Pancreas (tissue), 10 donors: ENCODE measurements at regions not wholly inside any gene's neighbourhood (a gene's known extent, or its start where the extent isn't known, plus 50 kb on each side); places are given as distances from the start of the nearest gene placed in this dataset.

ENCODE experiments used
- ATAC-seq, 4 donors: fragments of 200-7000 bp; cut with Tn5 transposase; one replicate each; pipeline versions ENCODE4 v1.8.0 to v1.9.1; 2020; ENCODE audit warnings: mild to moderate bottlenecking in 4 of 4, moderate library complexity in 4 of 4
- DNase-seq, 6 donors: peaks; one replicate each; pipeline ENCODE4 v3.0.0-alpha.2; 2020
- FAIRE-seq: peaks from 2 replicates; lab custom pipeline; 2012; peaks lifted over from hg19 to GRCh38; lab: Jason Lieb, UNC
- H3K27ac ChIP-seq, 4 donors: fragments of 200-600 bp; sonication (generic); 1 replicate in 3 of 4; 2 replicates in 1 of 4; pipeline versions ENCODE4 v1.5.0 to v1.8.0; 2020
- H3K27me3 ChIP-seq, 4 donors: fragments of 200-600 bp; one replicate each; pipeline ENCODE4 v1.8.0; 2021
- H3K36me3 ChIP-seq, 3 donors: fragments of 200-600 bp; sonication (generic) in 1 of 3; one replicate each; pipeline versions ENCODE4 v1.5.0 to v1.8.0; 2020 to 2021
- H3K4me1 ChIP-seq, 3 donors: fragments of 200-600 bp; one replicate each; pipeline ENCODE4 v1.8.0; 2021
- H3K4me3 ChIP-seq, 4 donors: fragments of 200-600 bp; sonication (generic) in 2 of 4; one replicate each; pipeline versions ENCODE4 v1.5.0 to v1.8.0; 2020 to 2021
- H3K9me3 ChIP-seq, 4 donors: fragments of 200-600 bp; one replicate each; pipeline ENCODE4 v1.8.0; 2021
- WGBS, 2 donors: extraction: QIAGEN DNeasy Blood & Tissue Kit; methylation state at CpG; one replicate each; pipeline ENCODE4 v1.1.7; 2013; 5-methylcytosine and 5-hydroxymethylcytosine counted together
- intact Hi-C, 3 donors: fragments of 100-400 bp; cut with DNase I; formaldehyde crosslinking; loops; one replicate each; pipeline versions ENCODE4 v1.11.1 to v1.14.2; 2022
- TF ChIP-seq, protein P1 (sequence below), 4 donors: fragments of 200-600 bp; sonication (generic) in 3 of 4; IDR thresholded peaks; one replicate each; pipeline versions ENCODE4 v1.5.0 to v1.8.0; 2021; ENCODE audit warnings: antibody characterized with exemption in 4 of 4
- donor health status: healthy with polysubstance abuse.
- donor health status: DM: no; HTN: no; CAD: no; lungs with moderate emphysema.
- donor health status: DM: no; HTN: no; CAD: no.
- donor health status: control.
- donor health status: control.
- donor health status: Bipolar disorder and iron deficiency.
- donor health status: DM: yes; HTN: yes; CAD: no.
- donor health status: DM: no; HTN: no; CAD: no.
- donor health status: DM: no; HTN: no; CAD: no.
- donor health status: DM: yes; HTN: yes; CAD: no.

DNA sequence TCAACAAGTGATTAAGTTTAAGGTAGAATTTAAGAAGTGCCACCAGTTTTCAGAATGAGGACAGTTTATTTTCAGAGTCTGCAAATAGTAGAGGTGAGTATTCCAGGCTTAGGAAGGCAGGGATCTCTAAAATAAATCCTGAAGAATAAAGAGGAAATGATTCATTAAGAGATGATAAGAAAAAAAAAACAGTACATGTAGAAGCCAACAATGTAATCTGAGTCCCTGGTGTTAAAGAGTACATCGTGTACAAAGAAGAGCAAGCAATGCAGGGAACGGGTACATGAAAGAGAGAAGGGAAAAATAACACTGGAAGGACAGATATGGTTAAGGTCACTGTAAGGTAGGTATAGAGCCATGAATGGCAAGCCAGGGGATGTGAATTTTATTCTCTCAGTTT lies 95.2 kb upstream of the FOXG1 start:
- FAIRE-seq (no peak), ATAC-seq (no peak), DNase-seq (no peak)
- Histone ChIP-seq H3K9me3 (no peaks in the 10 kb centered on the region), H3K27ac (no peak overlapping the region), H3K27me3 (no peaks in the 10 kb centered on the region), H3K4me1 (no peaks in the 10 kb centered on the region), H3K36me3 (no peaks in the 10 kb centered on the region), H3K4me3 (no peak overlapping the region)
- TF ChIP-seq, protein P1, sequence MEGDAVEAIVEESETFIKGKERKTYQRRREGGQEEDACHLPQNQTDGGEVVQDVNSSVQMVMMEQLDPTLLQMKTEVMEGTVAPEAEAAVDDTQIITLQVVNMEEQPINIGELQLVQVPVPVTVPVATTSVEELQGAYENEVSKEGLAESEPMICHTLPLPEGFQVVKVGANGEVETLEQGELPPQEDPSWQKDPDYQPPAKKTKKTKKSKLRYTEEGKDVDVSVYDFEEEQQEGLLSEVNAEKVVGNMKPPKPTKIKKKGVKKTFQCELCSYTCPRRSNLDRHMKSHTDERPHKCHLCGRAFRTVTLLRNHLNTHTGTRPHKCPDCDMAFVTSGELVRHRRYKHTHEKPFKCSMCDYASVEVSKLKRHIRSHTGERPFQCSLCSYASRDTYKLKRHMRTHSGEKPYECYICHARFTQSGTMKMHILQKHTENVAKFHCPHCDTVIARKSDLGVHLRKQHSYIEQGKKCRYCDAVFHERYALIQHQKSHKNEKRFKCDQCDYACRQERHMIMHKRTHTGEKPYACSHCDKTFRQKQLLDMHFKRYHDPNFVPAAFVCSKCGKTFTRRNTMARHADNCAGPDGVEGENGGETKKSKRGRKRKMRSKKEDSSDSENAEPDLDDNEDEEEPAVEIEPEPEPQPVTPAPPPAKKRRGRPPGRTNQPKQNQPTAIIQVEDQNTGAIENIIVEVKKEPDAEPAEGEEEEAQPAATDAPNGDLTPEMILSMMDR (IDR thresholded peaks at IDR 0.05), result no peak
- WGBS, 2 donors, result 13 to 23% methylated on average over 2 of the region's 2 CpGs
- intact Hi-C loops, result no loop called here

DNA sequence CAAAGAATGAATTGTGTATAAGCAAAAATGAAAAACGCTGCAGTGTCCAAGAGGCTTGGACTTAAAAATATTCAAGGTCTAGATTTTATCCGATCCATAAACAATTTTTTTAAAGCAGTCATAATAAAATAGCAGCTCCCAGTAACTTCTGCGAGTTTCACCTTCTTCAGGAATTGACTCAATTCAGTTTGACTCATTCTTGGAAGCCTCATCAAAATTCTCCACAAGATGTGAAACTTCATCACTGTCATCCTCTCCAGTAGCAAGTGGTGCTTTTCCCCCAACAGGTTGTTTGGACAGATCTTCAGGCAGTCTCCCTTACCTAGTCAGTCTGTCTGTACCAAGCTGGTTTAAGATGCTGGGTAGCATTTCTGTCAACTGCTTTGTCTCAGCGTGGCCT lies 93.5 kb upstream of the FOXG1 start:
- DNase-seq (no peak), FAIRE-seq (no peak), ATAC-seq (no peak)
- Histone ChIP-seq H3K4me3 (no peak overlapping the region), H3K9me3 (no peaks in the 10 kb centered on the region), H3K27me3 (no peaks in the 10 kb centered on the region), H3K27ac (no peak overlapping the region), H3K36me3 (no peaks in the 10 kb centered on the region), H3K4me1 (no peaks in the 10 kb centered on the region)
- TF ChIP-seq, protein P1 (IDR thresholded peaks at IDR 0.05), result no peak
- intact Hi-C loops, result no loop called here
- WGBS, 2 donors, result 61 to 64% methylated on average over 4 of the region's 4 CpGs

DNA sequence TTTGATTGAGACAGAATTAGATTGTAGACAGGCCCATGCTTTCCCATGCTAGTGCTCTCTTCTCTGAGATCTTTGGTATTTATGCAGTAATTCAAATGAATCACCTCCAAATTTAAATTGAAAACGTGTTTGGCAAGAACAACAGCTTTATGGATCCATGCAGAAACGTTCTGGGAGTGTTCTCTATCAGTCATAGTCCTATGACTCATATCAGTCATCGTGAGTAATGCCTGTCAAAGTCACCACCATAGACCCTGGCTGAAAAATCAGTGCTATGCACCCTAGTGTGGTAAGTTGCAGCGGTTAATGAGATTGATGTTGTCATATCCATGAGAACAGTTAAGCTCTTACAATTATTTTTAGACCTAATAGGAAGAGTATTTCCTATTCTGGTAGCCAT lies 90.1 kb upstream of the FOXG1 start:
- TF ChIP-seq, protein P1 (IDR thresholded peaks at IDR 0.05), result no peak
- FAIRE-seq, result no peak
- 36 to 42% methylated on average over 4 of the region's 4 CpGs for WGBS, 2 donors

DNA sequence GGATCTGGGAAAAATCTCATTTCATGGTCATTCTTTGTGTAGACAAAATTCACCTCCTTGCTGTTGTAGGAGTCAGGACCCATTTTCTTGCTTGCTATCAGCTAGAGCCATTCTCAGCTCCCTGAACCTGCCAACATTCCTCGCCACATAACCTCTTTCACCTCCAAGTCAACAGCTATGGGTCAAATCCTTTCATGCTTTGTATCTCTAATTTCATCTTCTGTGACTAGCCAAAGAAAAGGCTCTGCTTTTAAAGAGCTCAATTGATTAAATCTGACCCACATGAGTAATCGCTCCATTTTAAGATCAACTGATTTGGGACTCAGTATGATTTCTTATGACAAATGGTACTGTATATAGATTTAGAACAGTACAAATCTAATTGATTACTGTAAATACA lies 89.2 kb upstream of the FOXG1 start:
- FAIRE-seq (no peak), ATAC-seq (no peak), DNase-seq (no peak)
- intact Hi-C loops, result no loop called here
- no peaks in the 10 kb centered on the region for H3K27me3 ChIP-seq
- 78 to 86% methylated on average over 2 of the region's 2 CpGs for WGBS, 2 donors
- H3K4me3 ChIP-seq, result no peak overlapping the region
- no peaks in the 10 kb centered on the region for H3K4me1 ChIP-seq
- TF ChIP-seq, protein P1 (IDR thresholded peaks at IDR 0.05), result no peak
- no peaks in the 10 kb centered on the region for H3K36me3 ChIP-seq
- no peak overlapping the region for H3K27ac ChIP-seq
- no peaks in the 10 kb centered on the region for H3K9me3 ChIP-seq

More for the DNA sequence above, 90.1 kb upstream of the FOXG1 start:
- no peak overlapping the region for H3K27ac ChIP-seq
- H3K9me3 ChIP-seq, result no peaks in the 10 kb centered on the region
- no peak for ATAC-seq
- no peak overlapping the region for H3K4me3 ChIP-seq
- H3K27me3 ChIP-seq, result no peaks in the 10 kb centered on the region
- H3K36me3 ChIP-seq, result no peaks in the 10 kb centered on the region
- intact Hi-C loops, result no loop called here
- no peak for DNase-seq
- no peaks in the 10 kb centered on the region for H3K4me1 ChIP-seq

DNA sequence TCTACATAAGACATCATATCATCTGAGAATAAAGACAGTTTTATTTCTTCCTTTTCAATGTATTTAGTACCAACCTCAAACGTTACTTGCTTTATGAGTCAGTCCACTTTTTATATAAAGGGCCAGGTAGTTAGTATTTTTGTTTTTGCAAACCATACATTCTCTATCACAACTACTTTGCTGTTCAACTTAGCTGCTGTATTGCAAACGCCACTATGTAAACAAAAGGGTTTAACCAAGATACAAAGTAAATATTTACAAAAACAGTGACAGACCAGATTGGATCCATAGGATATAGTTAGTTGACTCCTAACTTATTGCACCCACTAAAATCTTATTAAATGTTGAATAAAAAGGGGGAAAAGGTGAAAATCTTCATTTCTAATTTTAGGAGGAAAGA lies 87.7 kb upstream of the FOXG1 start:
- TF ChIP-seq, protein P1 (IDR thresholded peaks at IDR 0.05), result no peak
- H3K9me3 ChIP-seq, result no peaks in the 10 kb centered on the region
- WGBS, 2 donors, result 13 to 15% methylated on average over 2 of the region's 2 CpGs
- H3K36me3 ChIP-seq, result no peaks in the 10 kb centered on the region
- no peaks in the 10 kb centered on the region for H3K27me3 ChIP-seq
- ATAC-seq (no peak), FAIRE-seq (no peak), DNase-seq (no peak)
- H3K4me3 ChIP-seq, result no peak overlapping the region
- no peak overlapping the region for H3K27ac ChIP-seq
- intact Hi-C loops, result no loop called here
- H3K4me1 ChIP-seq, result no peaks in the 10 kb centered on the region
